ENCODE measurements at regions not wholly inside any gene's neighbourhood (a gene's known extent, or its start where the extent isn't known, plus 50 kb on each side); places are given as distances from the start of the nearest gene placed in this dataset.
A peak's percentile ranks its signal among the peaks of the same experiment; 100 is the strongest.

GRCh38 chr5:167754501-167755021, 536.9 kb upstream of the WWC1 start:
- no peak for DNase-seq

DNA sequence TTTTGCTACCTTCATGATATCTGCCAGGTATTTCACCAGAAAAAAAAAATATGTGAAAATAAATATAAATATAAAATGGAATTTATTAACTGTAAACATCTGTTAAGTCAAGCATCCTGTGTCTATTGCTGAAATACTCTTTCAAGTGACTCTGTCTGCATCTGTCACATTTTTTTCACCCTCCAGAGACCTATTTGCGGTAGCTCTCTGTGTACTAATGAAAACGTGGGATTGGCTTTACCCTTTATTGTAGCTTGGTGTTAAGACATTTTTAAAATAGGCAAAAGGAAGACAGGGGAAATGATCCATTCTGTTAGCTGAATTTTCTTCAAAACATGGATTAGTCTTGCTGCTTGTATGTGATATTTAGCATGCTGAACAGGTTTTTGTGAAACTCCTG, 536.0 kb upstream of the WWC1 start:
- no peak for DNase-seq

- DNase-seq: peak; percentile 24 to 59
Measured at GRCh38 chr5:167759057-167759821, 532.2 kb upstream of the WWC1 start.

DNA sequence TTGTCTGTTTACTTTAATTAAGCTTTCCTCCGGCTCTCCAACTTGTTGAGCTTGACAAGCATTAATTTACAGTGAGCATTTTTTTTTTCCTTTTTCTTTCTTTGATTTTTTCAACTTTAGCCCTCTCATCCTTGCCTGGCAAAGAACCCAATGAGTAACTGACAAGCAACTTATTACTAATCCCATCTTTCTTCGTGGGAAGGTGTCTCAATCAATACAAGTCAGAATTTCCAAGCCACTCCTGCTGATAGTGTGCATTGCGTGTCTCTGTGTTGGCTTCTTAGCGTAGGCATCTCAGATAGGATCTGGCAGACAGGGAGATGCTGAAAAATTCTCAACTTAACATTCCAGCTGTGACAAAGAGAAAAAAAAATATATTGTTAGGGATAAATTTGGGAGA, 527.7 kb upstream of the WWC1 start:
- DNase-seq: no peak

DNA sequence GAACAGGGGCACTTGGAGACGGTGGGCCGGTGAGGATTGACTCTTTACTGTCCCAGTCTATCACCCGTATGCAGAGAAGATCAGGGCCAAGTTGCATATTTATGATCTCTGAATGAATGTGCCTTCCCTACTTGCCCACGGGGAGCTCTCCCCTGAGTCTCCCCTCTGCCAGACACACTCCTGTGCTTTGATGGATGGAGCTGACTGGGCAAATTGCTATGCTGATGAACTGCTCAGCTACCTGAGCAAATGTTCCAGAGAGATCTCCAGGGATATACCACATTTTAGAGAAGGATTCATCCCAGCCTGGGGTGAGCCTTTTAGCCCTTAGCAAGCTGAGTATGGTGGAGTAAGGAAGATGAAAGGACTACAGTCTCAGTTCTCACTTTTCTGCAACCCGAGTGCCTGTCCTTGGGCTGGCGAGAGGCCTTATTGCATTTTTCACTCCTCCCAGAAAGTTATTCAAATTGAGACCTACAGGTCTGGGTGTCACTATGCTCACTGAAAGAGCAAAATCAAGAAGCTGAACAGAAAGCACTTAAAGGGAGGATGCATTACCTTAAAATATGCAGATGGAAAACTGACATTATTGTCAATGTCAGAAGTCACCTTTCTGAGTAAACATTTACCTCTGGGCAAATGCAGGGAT, 526.7 kb upstream of the WWC1 start:
- no peak for DNase-seq

- no peak for DNase-seq
Measured at GRCh38 chr5:167765352-167765751, 526.1 kb upstream of the WWC1 start.

GRCh38 chr5:167766957-167767356, 524.5 kb upstream of the WWC1 start:
- DNase-seq: no peak

- no peak for DNase-seq
Measured at GRCh38 chr5:167767795-167768194, 523.6 kb upstream of the WWC1 start.

- no peak for DNase-seq
Measured at GRCh38 chr5:167769846-167770413, 521.5 kb upstream of the WWC1 start.

- no peak for DNase-seq
Measured at GRCh38 chr5:167770461-167770860, 521.0 kb upstream of the WWC1 start.

GRCh38 chr5:167771571-167771970, 519.9 kb upstream of the WWC1 start:
- no peak for DNase-seq

DNA sequence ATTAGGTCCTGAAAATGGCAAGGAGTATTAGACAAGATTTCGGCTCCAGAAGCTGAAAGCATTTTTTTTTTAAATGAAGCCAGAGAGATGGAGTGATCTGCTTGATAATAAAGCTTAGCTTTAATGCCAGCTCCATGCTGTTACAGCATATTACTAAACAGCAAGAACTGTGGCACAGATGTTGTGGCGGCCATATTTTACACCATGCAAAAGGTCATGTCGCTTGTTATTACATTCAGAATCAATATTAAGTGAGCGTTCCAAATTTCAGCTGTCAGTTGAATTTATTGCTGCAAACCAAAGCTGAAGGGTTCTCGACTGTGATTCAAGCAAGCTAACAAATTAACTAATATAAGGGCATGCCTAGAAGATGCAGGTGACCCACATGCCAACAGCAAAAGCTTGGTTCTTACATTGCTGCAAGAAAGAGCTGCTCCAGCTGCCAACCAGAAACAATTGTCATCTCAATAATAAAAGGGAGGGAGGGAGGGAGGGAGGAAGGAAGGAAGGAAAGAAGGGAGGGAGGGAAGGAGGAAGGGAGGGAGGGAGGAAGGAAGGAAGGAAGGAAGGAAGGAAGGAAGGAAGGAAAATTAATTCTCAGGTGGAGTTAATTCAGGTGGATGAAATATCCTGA, 517.7 kb upstream of the WWC1 start:
- no peak for DNase-seq

- DNase-seq: no peak
Measured at GRCh38 chr5:167777746-167778145, 513.7 kb upstream of the WWC1 start.

- no peak for DNase-seq
Measured at GRCh38 chr5:167778228-167778627, 513.2 kb upstream of the WWC1 start.

GRCh38 chr5:167779644-167780043, 511.8 kb upstream of the WWC1 start:
- DNase-seq: no peak

GRCh38 chr5:167780177-167780576, 511.3 kb upstream of the WWC1 start:
- DNase-seq: no peak

DNA sequence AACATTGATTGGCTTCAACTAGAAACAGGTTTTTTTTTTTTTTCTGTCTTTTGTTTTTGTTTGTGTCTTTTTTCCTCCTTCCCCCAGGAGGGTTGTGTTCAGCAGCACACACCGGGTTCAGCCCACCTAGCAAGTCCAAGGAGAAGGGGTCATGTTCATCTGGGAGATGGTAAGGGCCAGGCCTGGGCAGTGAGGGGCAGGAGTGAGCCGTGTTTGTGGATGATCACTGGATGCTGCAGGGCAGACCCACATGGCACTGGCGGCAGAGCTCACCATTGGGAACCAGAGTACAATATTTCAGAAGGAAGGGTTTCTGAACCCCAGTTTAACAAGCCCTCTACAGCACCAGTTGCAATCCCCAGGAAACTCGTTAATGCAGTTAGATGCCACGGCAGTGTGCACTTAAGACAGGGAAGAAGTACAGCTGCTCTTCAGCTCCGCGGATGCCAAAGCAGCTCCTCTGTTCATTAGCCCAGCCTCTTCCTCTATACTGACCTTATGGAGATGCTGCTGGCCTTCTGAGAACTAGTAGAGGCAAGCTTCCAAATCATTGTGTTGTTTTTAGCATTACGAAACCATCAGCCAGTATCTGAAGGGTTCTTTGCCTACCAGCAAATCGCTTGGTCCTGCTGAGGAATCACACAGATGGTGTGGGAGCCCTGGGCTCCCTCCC, 508.2 kb upstream of the WWC1 start:
- peak; percentile 9 to 42 for DNase-seq

GRCh38 chr5:167785106-167785505, 506.3 kb upstream of the WWC1 start:
- peak; percentile 55 to 89 for DNase-seq

DNA sequence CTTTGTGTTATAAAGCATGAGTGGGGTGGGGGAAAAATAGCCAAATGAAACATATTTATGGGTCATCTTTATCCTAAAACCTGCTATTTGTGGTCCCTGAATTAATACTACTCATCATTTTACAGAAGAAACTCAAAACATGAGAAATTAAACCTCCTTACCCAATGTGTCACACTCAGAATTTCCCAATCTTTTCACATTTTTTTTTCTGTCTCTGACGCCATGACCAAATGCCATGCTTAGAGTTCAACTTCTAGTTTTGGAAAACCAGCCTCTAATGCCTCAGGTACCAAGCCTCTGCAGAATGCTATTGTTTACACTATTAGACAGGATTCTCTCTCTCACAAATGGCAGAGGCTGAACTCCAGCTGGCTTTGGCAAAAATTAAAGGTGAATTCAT, 505.5 kb upstream of the WWC1 start:
- DNase-seq: peak; percentile 72 to 91

DNA sequence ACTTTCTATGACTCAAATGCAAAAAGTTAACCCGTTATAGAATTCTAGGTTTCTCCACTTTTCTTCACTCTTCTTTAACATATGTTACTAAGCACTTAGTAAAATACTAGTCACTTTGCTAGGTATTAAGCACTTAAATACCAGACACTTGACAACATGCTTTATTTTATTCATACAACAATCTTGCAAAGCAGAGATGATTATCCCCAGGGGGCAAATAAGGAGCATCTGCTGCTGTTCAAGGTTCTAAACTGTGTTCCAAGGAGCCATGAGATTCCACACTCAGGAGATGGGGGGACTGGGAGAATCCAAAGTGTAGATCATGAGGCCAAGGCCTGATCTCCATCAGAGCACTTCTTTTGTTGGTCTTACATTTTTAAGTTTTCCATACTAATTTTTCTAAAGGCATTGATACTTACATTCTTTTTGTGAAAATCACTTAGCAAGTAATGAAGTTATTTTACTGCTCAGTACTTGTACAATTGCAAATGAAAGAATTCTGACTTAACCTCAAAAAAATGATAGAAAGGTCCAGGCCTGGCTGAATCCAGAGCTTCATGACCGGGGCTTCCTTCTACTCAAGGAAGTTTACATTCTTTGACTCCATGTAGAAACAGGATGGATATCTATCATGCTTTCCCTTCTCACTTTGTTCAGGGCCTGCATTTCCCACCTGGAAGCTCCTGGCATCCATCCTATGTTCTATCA, 504.4 kb upstream of the WWC1 start:
- DNase-seq: no peak

GRCh38 chr5:167790045-167790444, 501.4 kb upstream of the WWC1 start:
- DNase-seq: no peak
